HEK293T (cell line): ENCODE measurements at regions not wholly inside any gene's neighbourhood (a gene's known extent, or its start where the extent isn't known, plus 50 kb on each side); places are given as distances from the start of the nearest gene placed in this dataset.

Experiments
- BHLHE40 ChIP-seq: fragments of 450-650 bp; IDR thresholded peaks from 2 replicates; pipeline ENCODE4 v1.6.1; 2016; ENCODE audit warnings: mild to moderate bottlenecking, moderate library complexity, borderline replicate concordance
- ELF4 ChIP-seq: fragments of 450-650 bp; IDR thresholded peaks from 2 replicates; pipeline ENCODE4 v1.6.1; 2017; ENCODE audit warnings: antibody characterized with exemption
- FOXK2 ChIP-seq: fragments of 450-650 bp; IDR thresholded peaks from 2 replicates; pipeline ENCODE4 v1.6.1; 2016; ENCODE audit warnings: mild to moderate bottlenecking
- FOXM1 ChIP-seq: fragments of 450-650 bp; IDR thresholded peaks from 2 replicates; pipeline ENCODE4 v1.6.1; 2017; ENCODE audit warnings: mild to moderate bottlenecking, borderline replicate concordance
- NFRKB ChIP-seq: fragments of 450-650 bp; IDR thresholded peaks from 2 replicates; pipeline ENCODE4 v1.6.1; 2016; ENCODE audit warnings: mild to moderate bottlenecking, moderate library complexity
- PKNOX1 ChIP-seq: fragments of 450-650 bp; IDR thresholded peaks from 2 replicates; pipeline ENCODE4 v1.6.1; 2016
- SP1 ChIP-seq: fragments of 450-650 bp; IDR thresholded peaks from 2 replicates; pipeline ENCODE4 v1.6.1; 2017
- TARDBP ChIP-seq: fragments of 450-650 bp; IDR thresholded peaks from 2 replicates; pipeline ENCODE4 v1.6.1; 2016

GRCh38 chr4:126023896-126024295, 709.1 kb downstream of the FAT4 start:
- no peak for TF ChIP-seq BHLHE40
- TF ChIP-seq TARDBP = no peak
- TF ChIP-seq ELF4 = no peak
- no peak for TF ChIP-seq FOXM1
- no peak for TF ChIP-seq PKNOX1
- TF ChIP-seq NFRKB = no peak
- no peak for TF ChIP-seq SP1
- no peak for TF ChIP-seq FOXK2
